Activated naive CD4-positive, alpha-beta T cell treated with anti-CD3 and anti-CD28 coated beads, Interleukin-2, amount 10 ng/mL, durations not matched to agents 7 days and 5 days (primary cell): ENCODE measurements at regions not wholly inside any gene's neighbourhood (a gene's known extent, or its start where the extent isn't known, plus 50 kb on each side); places are given as distances from the start of the nearest gene placed in this dataset.
"Not testable (repeated sequence)": the region's sequence is repeated elsewhere in the genome, so short reads cannot be mapped to it uniquely, and the experiment has no call there.

Source experiments
- CTCF ChIA-PET: fragments of 350-600 bp; sonication (Branson Sonifier 250); formaldehyde crosslinking; loops from one replicate; lab custom pipeline; 2021; ENCODE audit warnings: antibody characterized with exemption; lab: Charles Lee
- DNase-seq: peaks from one replicate; pipeline ENCODE4 v3.0.0-alpha.2; 2020
- H3K27ac Mint-ChIP-seq: one replicate; pipeline ENCODE4 v1.8.0; 2021; ENCODE audit warnings: mild to moderate bottlenecking, moderate library complexity, mixed read lengths
- H3K27me3 Mint-ChIP-seq: one replicate; pipeline ENCODE4 v1.8.0; 2021; ENCODE audit warnings: mild to moderate bottlenecking, mixed read lengths
- H3K36me3 Mint-ChIP-seq: one replicate; pipeline ENCODE4 v1.8.0; 2021; ENCODE audit warnings: mixed read lengths
- H3K4me1 Mint-ChIP-seq: one replicate; pipeline ENCODE4 v1.8.0; 2021; ENCODE audit warnings: mixed read lengths
- H3K4me3 Mint-ChIP-seq: one replicate; pipeline ENCODE4 v1.8.0; 2021; ENCODE audit warnings: mild to moderate bottlenecking, moderate library complexity, mixed read lengths
- H3K9me3 Mint-ChIP-seq: one replicate; pipeline ENCODE4 v1.8.0; 2021; ENCODE audit warnings: mixed read lengths

- H3K4me1 Mint-ChIP-seq, DNase-seq, CTCF ChIA-PET, H3K27me3 Mint-ChIP-seq, H3K36me3 Mint-ChIP-seq, H3K9me3 Mint-ChIP-seq, H3K27ac Mint-ChIP-seq, H3K4me3 Mint-ChIP-seq: not testable (repeated sequence)
Measured at GRCh38 chr1:80288750-80289149, 1282.2 kb upstream of the ADGRL4 start.

GRCh38 chr1:80282536-80282935, 1276.0 kb upstream of the ADGRL4 start:
- Mint-ChIP-seq H3K9me3 (peaks cover 3% of the 10 kb centered on the region), H3K36me3 (no peaks in the 10 kb centered on the region), H3K27me3 (no peaks in the 10 kb centered on the region), H3K4me1 (no peaks in the 10 kb centered on the region), H3K4me3 (no peak overlapping the region), H3K27ac (no peak overlapping the region)
- DNase-seq: no peak
- CTCF ChIA-PET: no interaction called here

GRCh38 chr1:80278936-80279335, 1272.4 kb upstream of the ADGRL4 start:
- Mint-ChIP-seq H3K4me1 (no peaks in the 10 kb centered on the region), H3K27me3 (no peaks in the 10 kb centered on the region), H3K27ac (no peak overlapping the region), H3K4me3 (no peak overlapping the region), H3K9me3 (peaks cover 3% of the 10 kb centered on the region), H3K36me3 (no peaks in the 10 kb centered on the region)
- CTCF ChIA-PET: no interaction called here
- DNase-seq: no peak

GRCh38 chr1:80274256-80274655, 1267.7 kb upstream of the ADGRL4 start:
- Mint-ChIP-seq H3K36me3 (no peaks in the 10 kb centered on the region), H3K9me3 (no peaks in the 10 kb centered on the region), H3K4me1 (no peaks in the 10 kb centered on the region), H3K4me3 (no peak overlapping the region), H3K27ac (no peak overlapping the region), H3K27me3 (no peaks in the 10 kb centered on the region)
- DNase-seq: no peak
- CTCF ChIA-PET: no interaction called here

- no peak for DNase-seq
Measured at GRCh38 chr1:80272495-80272894, 1266.0 kb upstream of the ADGRL4 start.

GRCh38 chr1:80258659-80259058, 1252.1 kb upstream of the ADGRL4 start:
- DNase-seq: no peak
- H3K36me3 Mint-ChIP-seq: no peaks in the 10 kb centered on the region
- peaks cover 10% of the 10 kb centered on the region for H3K9me3 Mint-ChIP-seq
- H3K4me3 Mint-ChIP-seq: no peak overlapping the region
- H3K27ac Mint-ChIP-seq: no peak overlapping the region
- no peaks in the 10 kb centered on the region for H3K27me3 Mint-ChIP-seq
- CTCF ChIA-PET: no interaction called here
- no peaks in the 10 kb centered on the region for H3K4me1 Mint-ChIP-seq

More at GRCh38 chr1:80272495-80272894, 1266.0 kb upstream of the ADGRL4 start:
- Mint-ChIP-seq H3K36me3 (no peaks in the 10 kb centered on the region), H3K4me3 (no peak overlapping the region), H3K27ac (no peak overlapping the region), H3K9me3 (no peaks in the 10 kb centered on the region), H3K4me1 (no peaks in the 10 kb centered on the region), H3K27me3 (no peaks in the 10 kb centered on the region)
- CTCF ChIA-PET: no interaction called here

GRCh38 chr1:80251591-80251990, 1245.1 kb upstream of the ADGRL4 start:
- Mint-ChIP-seq H3K27ac (no peak overlapping the region), H3K9me3 (peaks cover 5% of the 10 kb centered on the region), H3K4me1 (no peaks in the 10 kb centered on the region), H3K36me3 (no peaks in the 10 kb centered on the region), H3K4me3 (no peak overlapping the region), H3K27me3 (no peaks in the 10 kb centered on the region)
- DNase-seq: no peak
- CTCF ChIA-PET: no interaction called here

GRCh38 chr1:80251171-80251570, 1244.6 kb upstream of the ADGRL4 start:
- H3K27ac Mint-ChIP-seq: no peak overlapping the region
- H3K27me3 Mint-ChIP-seq: no peaks in the 10 kb centered on the region
- CTCF ChIA-PET: no interaction called here
- no peak for DNase-seq
- H3K36me3 Mint-ChIP-seq: no peaks in the 10 kb centered on the region
- no peaks in the 10 kb centered on the region for H3K4me1 Mint-ChIP-seq
- peaks cover 5% of the 10 kb centered on the region for H3K9me3 Mint-ChIP-seq
- H3K4me3 Mint-ChIP-seq: no peak overlapping the region

- CTCF ChIA-PET: no interaction called here
- Mint-ChIP-seq H3K9me3 (peaks cover 5% of the 10 kb centered on the region), H3K27ac (no peak overlapping the region), H3K4me1 (no peaks in the 10 kb centered on the region), H3K4me3 (no peak overlapping the region), H3K36me3 (no peaks in the 10 kb centered on the region), H3K27me3 (no peaks in the 10 kb centered on the region)
- no peak for DNase-seq
Measured at GRCh38 chr1:80250573-80251168, 1244.1 kb upstream of the ADGRL4 start.

- no peak overlapping the region for H3K4me3 Mint-ChIP-seq
- no peaks in the 10 kb centered on the region for H3K27me3 Mint-ChIP-seq
- peaks cover 4% of the 10 kb centered on the region for H3K9me3 Mint-ChIP-seq
- H3K27ac Mint-ChIP-seq: no peak overlapping the region
- DNase-seq: no peak
- no peaks in the 10 kb centered on the region for H3K36me3 Mint-ChIP-seq
- H3K4me1 Mint-ChIP-seq: no peaks in the 10 kb centered on the region
- CTCF ChIA-PET: no interaction called here
Measured at GRCh38 chr1:80249699-80250098, 1243.2 kb upstream of the ADGRL4 start.

- Mint-ChIP-seq H3K36me3 (no peaks in the 10 kb centered on the region), H3K9me3 (peaks cover 2% of the 10 kb centered on the region), H3K4me3 (no peak overlapping the region), H3K27ac (no peak overlapping the region), H3K27me3 (no peaks in the 10 kb centered on the region), H3K4me1 (no peaks in the 10 kb centered on the region)
- DNase-seq: no peak
- CTCF ChIA-PET: no interaction called here
Measured at GRCh38 chr1:80248886-80249285, 1242.4 kb upstream of the ADGRL4 start.

GRCh38 chr1:80245813-80246212, 1239.3 kb upstream of the ADGRL4 start:
- Mint-ChIP-seq H3K9me3 (peaks cover 2% of the 10 kb centered on the region), H3K4me3 (no peak overlapping the region), H3K27ac (no peak overlapping the region), H3K4me1 (no peaks in the 10 kb centered on the region), H3K27me3 (no peaks in the 10 kb centered on the region), H3K36me3 (no peaks in the 10 kb centered on the region)
- DNase-seq: no peak
- CTCF ChIA-PET: no interaction called here

- no peak for DNase-seq
- CTCF ChIA-PET: no interaction called here
- H3K9me3 Mint-ChIP-seq: peaks cover 3% of the 10 kb centered on the region
- no peak overlapping the region for H3K4me3 Mint-ChIP-seq
- H3K36me3 Mint-ChIP-seq: no peaks in the 10 kb centered on the region
- H3K27me3 Mint-ChIP-seq: no peaks in the 10 kb centered on the region
- no peaks in the 10 kb centered on the region for H3K4me1 Mint-ChIP-seq
- H3K27ac Mint-ChIP-seq: no peak overlapping the region
Measured at GRCh38 chr1:80244372-80244771, 1237.8 kb upstream of the ADGRL4 start.

- peaks cover 3% of the 10 kb centered on the region for H3K9me3 Mint-ChIP-seq
Measured at GRCh38 chr1:80241566-80241965, 1235.0 kb upstream of the ADGRL4 start.

GRCh38 chr1:80225510-80225909, 1219.0 kb upstream of the ADGRL4 start:
- Mint-ChIP-seq H3K27me3 (no peaks in the 10 kb centered on the region), H3K27ac (no peak overlapping the region), H3K4me3 (no peak overlapping the region), H3K9me3 (peaks cover 2% of the 10 kb centered on the region), H3K4me1 (no peaks in the 10 kb centered on the region), H3K36me3 (no peaks in the 10 kb centered on the region)
- DNase-seq: no peak
- CTCF ChIA-PET: no interaction called here

More at GRCh38 chr1:80241566-80241965, 1235.0 kb upstream of the ADGRL4 start:
- CTCF ChIA-PET: no interaction called here
- Mint-ChIP-seq H3K27ac (no peak overlapping the region), H3K4me3 (no peak overlapping the region), H3K27me3 (no peaks in the 10 kb centered on the region), H3K4me1 (no peaks in the 10 kb centered on the region), H3K36me3 (no peaks in the 10 kb centered on the region)
- DNase-seq: no peak

GRCh38 chr1:80221319-80221718, 1214.8 kb upstream of the ADGRL4 start:
- Mint-ChIP-seq H3K27ac (no peak overlapping the region), H3K4me1 (no peaks in the 10 kb centered on the region)
- CTCF ChIA-PET: no interaction called here

More at GRCh38 chr1:80221319-80221718, 1214.8 kb upstream of the ADGRL4 start:
- Mint-ChIP-seq H3K27me3 (no peaks in the 10 kb centered on the region), H3K9me3 (peaks cover 2% of the 10 kb centered on the region), H3K36me3 (no peaks in the 10 kb centered on the region), H3K4me3 (no peak overlapping the region)
- no peak for DNase-seq
